ENCODE measurements at regions not wholly inside any gene's neighbourhood (a gene's known extent, or its start where the extent isn't known, plus 50 kb on each side); places are given as distances from the start of the nearest gene placed in this dataset.

DNA sequence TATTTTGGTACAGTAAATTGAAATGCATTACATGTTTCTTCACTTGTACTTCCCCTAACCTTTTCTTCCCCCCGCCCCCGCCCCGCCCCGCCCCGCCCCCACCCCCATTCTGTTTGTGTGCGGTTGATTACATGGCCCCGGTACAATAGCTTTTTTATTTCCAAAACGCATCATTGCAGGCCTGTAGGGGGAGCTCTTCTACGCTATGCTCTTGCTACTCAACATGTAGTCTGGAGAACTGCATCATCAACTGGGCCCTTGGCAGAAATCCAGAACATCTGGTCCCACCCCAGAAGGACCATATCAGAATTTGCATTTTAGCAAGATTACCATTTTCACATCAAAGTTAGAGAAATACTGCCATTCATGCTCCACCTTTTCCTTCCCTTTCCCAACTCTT lies 333.3 kb upstream of the DDX53 start:
- peak; percentile 51 for DNase-seq

DNA sequence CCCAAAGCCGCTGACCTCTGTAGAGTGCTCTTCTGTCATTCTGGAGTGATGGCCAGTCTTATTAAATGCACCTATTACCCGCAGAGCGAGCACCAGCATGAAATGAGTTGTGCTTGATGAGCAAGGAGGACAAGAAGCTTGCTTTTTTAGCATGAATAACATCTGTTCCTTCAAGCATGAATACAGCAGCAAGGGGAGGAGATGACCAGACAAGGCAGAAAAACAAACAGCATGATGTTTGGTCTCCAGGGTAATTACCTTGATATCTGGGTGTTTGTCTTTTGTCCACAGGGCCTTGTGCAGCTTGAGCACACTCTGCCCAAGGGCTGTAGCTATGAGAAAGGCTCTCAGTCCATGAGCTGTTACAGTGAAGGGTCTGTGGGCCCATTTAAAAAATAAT lies 324.8 kb upstream of the DDX53 start:
- no peak for DNase-seq

DNA sequence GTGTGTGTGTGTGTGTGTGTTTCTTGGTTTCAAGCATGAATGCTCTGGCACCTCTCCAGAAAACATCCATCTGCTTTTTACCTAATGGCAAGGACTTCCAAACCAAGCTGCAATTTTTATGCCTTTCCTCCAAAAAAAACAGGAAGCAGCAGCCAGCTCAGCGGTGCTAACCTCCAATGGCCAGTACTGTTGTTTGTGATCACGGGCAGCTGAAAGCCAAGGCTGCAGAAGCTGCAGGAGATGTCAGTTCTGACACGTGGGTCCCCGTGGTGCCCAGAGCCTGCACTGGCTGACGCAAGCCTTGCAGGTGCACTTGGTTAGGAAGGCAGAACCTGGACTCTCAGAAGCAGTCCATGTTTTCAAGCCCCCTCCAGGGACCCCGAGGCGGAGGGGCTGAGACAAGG lies 313.6 kb upstream of the DDX53 start:
- no peak for DNase-seq

DNA sequence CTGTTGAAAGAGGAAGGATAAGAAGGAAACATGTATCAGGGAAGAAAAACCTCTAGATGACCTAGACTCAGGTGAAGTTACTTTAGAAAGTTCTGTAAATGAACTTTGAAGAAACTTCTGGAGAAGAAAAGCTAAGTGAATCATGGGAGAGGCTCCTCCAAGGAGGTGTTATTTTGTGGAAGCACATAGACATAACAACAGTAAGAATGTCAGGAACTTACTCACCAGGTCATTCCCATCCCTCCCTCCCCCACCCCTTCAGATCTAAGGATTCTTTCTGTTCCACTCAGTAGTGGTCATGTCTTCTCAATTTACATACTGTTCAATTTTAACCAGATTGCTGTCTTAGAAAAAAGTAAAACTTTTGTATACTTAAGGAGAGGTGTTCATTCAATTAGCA lies 310.5 kb upstream of the DDX53 start:
- DNase-seq = no peak

DNA sequence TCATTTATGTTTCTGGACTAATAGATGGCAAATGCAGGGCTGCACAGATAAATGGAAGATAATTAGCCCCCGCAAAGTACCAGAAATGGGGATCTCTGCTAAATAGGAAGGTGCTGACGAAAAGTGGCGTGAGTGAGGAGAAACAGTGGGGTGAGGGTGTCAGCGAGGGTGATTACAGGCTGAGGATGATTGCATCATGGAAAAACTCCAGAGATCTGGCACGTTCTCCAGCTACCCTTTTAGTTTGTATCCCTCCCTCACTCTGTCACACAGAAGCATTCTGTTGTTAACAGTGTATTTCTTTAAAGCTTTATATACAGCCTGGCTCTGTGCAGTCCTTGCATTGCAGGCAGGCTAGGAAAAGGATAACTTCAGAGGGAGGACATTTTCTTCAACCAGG lies 309.6 kb upstream of the DDX53 start:
- no peak for DNase-seq

DNA sequence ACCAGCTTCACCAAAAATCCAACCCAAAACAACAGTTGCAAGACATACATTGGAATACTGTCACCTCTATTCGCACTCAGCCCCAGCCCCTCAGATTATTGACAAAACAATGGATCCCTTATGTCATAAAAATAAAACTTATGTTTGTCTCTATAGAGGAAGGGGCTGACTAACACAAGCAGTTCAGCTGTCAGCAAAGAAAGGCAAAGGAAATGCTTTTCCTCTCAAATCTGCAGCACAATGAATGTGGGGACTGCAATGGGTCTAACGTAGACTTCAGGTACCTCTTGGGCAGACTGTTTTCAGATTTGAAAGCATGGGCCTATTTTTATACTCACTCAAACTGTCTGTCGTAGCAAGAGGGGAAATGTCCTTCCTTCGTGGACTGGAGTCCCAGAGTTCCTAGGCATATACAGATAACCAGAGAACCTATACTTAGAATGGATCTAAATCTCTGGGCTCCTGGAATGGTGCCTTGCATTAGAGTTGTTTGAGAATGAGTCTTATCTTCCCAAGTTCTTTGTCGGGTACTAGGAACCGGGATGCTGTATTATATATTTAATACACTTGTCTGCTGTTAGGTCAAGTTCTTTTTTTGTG lies 307.7 kb upstream of the DDX53 start:
- DNase-seq = no peak

DNA sequence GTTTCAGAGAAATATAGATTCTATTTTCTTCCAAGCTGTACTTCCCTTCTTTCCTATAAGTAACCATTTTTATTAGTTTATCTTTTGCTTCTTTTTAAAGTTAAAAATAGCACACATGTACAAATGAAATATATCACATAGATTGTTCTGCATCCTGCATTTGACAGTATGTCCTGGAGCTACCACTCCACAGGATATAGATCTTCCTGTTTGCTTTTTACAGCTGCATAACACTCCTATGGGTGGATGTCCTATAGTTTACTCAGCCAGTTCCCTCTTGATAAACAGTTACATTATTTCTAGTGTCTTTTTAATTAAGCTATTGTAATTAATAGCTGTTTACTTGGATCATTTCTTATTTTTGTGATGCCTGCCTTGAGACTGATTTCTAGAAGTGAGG lies 301.6 kb upstream of the DDX53 start:
- DNase-seq = no peak

DNA sequence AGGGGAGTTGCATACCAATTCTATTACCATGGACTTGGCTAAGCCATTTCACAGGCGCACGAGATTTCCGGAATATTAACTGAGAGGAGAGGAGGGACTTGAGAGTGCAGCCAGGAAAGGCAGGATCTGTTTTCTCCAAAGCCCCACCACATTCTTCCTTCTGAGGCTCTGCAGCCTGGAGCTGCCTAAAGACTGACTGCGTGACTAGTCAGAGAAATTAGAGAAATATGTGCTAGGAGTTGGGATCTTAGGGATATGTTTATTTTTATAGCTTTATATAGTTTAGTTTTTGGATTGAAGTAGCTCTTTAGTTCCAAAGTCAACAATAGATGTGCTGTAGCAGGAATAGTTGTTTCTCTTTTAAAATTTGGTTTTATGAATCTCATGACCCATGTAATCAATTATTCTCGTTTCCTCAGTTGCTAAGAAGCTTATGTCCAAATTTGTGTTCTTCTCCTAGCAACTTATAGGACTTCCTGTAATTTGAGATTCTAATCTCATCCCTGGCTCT lies 300.1 kb upstream of the DDX53 start:
- DNase-seq = no peak

DNA sequence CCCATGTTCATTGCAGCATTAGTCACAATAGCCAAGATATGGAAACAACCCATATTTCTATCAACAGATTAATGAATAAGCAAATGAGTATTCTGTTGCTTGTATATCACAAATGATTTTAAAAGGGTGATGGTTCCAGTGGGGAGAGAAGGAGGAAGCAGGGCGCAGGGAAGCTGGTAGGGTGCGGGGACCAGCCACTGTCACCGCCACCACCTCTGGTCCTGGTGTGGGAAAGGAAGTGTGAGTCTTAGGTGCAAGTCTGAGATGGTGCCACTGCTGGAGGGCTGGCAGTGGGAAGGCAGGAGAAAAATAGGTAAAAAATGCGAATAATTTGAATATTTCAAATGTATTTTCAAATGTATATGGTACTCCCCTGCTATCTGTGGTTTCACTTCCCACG lies 286.8 kb upstream of the DDX53 start:
- DNase-seq = no peak

DNA sequence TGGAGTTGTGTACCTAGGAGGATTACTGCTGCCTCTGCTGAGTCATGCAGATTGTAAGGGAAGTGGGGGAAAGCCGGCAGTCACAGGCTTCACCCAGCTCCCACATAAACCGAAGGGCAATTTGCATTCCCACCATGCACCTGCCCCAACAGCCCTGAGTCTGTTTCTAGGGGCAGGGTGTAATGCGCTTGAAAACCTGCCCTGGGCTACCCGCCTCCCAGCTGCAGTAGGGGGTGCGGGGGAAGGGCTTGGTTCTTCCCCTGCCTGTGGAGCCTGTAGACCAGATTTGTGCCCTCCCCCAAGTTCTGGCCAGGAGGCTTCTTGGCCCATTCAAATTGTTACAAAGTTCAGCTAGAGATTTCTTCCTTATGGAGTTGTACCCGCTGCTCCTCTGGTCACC lies 269.2 kb upstream of the DDX53 start:
- DNase-seq = no peak

DNA sequence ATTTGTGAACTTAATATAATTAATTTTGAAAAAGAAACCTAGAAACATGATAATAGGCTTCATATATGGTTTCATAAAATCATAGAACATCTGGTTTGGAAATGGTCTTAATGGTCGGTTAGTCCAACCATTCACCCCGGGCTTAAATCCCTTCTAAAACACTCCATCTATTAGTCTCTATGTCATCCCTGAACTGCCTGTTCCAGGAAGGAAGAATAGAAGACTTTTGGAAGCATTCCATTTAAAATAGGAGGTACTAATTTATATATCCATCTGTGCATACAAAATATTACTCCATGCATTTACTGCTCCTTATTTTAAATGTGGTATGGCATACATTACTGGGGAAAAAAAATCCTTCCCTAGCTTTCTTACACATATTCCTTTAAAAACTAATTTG lies 262.2 kb upstream of the DDX53 start:
- DNase-seq = no peak

DNA sequence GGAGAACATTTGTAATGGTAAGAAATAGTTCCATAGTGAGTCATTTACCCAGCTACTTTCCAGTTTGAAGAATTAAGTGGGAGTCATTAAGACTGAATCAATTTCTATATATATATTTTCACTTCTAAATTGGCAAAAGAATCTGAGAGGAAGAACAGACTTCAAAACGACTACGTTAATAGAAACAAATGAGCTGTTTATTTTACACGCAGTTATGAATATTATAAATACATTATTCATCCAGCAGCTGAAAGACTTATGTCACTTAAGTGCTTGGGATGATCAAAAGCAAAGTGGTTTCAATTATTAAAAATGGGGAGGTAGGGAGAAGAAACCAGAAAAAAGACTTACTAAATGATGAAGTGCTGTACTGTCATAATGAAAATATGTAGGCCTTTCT lies 260.5 kb upstream of the DDX53 start:
- no peak for DNase-seq

DNA sequence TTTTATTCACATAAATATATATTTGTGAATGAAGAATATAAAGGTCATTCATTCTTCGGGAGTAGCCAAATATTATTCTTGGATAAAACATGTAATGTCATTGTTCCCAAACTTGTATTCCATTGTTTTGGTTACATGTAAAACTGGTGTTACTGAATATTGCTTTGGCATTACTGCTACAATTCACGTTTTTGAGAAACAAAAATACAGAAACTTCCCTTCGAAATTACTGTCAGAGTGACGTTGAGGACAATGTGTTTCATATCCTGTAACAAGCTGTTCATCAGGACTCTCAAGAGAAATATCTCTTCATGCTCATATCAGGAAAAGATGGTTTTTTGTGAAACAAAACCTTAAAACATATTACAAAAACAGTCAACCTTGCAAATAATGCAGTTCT lies 258.9 kb upstream of the DDX53 start:
- no peak for DNase-seq

DNA sequence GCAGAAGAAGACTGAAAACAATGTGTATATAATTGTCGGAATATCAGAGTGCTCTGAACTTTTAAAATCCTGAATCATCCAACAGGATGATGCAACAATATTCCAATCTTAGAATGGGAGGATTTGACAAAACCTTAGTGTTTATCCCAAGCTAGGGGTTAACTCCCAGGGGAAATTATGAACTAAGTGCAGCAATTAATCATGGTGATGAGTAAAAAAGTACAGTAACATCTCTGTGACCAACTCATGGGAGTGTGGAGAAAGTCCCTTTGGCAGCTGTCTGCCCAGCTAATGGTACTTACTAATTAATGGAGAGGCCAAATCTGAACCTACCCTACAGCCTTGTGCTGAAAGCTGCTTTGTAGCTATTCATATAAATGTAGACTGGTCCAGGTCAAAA lies 257.6 kb upstream of the DDX53 start:
- DNase-seq = no peak

DNA sequence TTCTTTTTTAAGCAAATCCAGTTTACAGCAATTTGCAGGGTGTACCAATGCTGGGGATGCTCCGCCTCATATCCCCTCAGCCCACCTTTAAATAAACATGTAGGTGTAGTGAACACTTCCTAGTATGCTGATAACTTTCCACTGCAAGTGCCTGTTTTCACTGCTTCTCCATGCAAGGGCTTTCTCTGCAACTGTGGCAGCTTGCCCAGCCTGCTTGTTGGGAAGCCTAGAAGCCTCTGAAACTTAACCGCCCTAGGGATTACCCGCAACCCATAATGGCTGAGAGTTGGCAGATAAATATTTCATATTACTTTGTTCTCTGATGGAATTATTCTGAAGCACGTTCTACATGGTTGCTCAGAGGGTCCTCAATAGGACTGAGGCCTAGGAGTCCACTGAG lies 253.7 kb upstream of the DDX53 start:
- no peak for DNase-seq

DNA sequence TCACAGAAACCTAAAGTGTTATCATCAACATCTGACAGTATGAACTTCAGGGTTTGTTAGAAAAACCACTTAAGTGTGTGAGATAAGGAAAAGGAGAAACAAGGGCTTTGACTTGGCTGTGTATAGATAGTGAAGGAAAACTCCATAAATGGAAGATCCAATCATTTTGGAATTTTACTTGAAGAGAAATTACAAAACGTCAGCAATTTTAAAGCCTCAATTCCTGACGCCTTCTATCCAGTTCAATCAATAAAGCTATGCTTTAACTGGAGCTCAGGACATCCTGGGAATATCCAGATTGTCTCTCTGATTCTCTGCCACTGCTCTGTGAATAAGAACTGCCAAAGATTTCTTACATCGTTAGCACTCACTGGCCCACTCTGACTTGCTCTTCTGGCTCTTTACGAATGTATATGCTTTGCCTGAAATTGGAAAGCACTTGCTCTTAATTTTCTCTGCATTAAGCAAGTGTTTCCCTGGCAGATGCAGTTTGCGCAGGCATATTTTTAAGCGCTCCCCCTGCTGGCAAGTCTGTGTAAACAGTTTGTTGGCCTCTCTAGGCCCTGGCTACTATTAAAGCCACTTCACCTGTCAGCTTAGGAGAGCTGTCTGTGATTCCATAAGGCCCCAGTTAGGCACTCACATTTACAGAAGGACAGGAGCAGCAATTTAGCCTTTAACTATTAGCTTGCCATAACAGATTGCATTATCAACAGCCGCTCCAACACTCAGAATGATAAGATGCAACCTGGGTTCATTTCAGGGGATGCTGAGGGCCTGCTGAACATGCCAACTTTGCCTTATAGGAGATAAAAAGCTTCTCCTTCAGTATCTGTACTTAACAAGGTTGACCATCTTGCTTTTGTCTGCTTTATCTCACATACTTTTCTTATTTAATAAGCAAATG lies 251.4 kb upstream of the DDX53 start:
- DNase-seq = peak; percentile 21

DNA sequence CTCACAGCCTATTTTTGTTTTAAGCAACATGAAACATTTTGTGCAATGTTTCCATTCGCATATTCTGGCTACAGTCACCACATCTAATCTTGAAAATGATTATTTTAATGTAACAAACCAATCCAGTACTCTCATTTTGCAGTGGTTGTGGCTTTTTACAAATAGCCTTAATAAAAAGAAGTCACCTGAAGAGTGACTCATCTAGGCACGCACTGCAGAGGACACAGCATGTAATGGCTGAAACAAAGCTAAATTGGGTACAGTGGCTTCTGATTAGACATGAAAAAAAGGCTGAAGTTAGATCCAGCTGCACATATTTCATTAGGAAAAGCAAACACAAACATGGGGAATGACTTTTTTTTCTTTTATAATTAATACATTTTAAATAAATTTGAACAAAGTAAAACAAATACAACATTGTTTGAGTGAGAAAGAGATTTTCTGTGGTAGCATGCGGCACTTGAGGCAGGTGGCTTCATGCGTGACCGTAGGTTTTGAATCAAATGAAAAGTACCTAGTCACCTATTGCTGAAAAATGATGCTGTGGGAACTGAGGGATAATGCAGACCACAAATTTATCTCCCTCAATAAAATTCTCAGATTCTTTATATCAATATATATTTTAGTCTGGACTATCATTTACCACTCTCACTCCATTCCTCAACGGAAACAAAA lies 240.8 kb upstream of the DDX53 start:
- no peak for DNase-seq

DNA sequence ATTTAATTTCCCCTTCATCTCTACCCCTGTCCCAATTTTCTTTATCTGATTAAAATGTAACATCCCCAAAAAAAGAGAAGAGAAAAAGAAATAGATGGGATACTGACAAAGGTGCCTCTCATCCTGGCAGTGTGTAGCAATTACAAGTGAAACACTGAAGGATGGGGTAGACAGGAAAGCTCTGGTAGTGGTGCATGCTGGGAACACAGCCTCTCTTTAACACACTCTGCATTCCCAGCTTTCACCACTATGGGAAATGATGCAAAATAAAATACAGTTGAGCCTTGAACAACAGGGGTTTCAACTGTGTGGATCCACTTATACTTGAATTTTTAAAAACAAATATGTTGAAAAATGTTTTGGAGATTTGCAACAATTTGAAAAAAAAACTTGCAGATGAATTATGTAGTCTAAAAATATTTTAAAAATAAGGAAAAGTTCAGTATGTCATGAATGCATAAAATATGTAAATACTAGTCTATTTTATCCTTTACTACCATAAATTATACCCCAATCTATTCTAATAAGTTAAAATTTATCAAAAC lies 239.2 kb upstream of the DDX53 start:
- no peak for DNase-seq

DNA sequence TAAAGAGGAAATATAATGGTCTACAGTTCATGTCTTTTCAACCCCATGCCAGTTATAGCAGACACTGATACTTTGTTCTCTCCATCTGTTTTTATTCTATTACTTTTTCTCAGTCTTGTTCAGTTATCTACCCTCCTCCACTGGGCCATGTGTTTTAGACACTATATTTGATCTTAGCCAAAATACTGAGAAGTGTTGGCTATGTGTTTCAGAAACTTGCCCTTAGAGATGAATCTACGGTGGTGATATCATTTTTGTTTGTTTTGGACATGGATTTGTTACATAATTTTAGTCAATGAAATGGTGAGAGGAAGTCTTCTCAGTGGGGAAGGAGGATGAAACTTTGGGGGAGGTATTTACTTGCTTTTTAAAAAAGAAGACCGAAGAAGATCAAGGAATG lies 211.5 kb upstream of the DDX53 start:
- no peak for DNase-seq

DNA sequence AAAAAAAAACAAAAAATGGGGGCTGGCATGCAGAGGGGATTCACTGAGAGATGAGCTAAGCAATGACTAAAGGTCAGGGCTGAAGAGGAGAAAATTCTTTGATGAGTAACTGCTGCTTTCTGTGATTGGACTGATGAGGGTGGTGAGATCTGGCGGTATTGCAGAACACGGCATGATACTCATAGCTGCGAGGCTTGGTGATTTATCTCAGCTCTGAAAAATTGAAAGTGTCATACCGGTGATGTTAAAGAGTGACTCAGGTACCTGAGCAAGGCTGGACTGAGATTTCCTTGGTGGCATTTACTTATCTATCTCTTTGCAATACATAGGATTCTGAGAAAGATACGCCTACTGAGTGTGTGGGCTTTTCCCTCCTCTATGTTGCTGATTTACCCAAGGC lies 204.1 kb upstream of the DDX53 start:
- no peak for DNase-seq

DNA sequence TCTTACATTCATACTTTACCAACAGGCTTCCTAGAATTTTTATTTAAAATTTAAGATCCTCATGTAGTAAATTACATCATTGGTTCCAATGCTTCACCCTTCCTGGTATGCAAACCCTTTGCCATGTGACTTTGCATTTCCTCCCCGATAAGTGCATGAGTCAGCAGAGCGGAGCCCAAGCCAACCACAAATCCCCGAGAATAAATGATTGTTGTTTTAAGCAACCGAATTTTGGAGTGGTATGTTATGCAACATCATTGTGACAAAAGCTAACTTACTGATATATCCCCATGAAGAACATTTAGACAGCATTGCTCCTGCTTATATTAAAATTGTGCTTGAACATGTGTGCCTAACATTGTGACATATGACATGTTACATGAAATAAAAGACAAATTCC lies 199.4 kb upstream of the DDX53 start:
- peak; percentile 49 for DNase-seq

DNA sequence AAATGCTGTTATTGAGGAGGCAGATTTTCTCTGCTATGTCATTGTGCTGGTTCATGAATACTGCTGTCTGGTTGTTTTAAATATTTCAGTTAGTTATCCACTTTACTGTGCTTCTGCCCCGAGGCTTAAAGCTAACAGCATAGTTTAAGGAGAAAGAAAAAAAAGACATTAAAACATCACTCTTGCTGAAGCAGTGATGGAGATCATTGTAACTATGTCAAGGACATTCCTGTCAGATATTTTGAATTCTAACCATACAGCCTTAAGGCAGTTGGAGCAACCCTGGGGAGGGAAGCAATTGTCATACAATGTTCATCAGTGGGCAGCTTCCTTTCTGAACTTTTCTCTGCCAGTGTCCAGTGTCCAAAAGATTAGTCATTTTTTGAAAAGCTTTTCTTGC lies 199.0 kb upstream of the DDX53 start:
- DNase-seq = no peak

DNA sequence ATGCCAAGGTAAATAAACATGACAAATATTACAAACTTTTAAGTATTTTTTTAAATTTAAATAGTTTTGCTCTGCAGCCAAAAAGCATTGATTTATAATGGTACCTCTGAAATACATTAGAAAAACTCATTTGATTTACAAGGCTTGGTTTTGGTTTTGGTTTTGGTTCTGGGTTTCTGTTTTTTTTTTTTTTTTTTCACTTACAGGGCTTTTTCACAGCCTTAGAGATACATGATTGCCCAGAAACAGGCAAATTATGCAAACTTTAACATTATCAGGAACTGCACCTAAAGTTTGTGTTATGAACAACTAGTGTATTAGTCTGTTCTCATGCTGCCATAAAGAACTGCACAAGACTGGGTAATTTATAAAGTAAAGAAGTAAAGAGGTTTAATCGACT lies 196.4 kb upstream of the DDX53 start:
- DNase-seq = no peak

DNA sequence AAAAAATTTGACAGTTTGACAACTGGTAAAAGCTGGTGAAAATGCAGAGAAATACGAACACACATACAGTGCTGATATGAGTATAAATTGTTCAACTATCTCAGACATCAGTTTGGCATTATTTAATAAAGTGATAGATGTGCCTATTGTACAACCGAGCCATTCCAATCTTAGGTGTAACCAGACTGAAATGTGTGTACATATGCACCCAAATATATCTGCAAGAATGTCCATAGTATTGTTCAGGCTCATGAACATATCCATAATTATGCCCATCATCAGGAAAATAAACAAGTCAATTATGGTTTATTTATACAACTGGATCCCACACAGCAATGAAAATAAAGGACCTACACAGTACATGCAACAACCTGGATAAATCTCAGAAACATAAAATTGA lies 188.9 kb upstream of the DDX53 start:
- DNase-seq = no peak

Measured in hematopoietic multipotent progenitor cell treated with erythropoietin and hydrocortisone succinate and interleukin-3 and kit ligand, for 8 days (in vitro differentiated cells).